T-helper 1 cell treated with Interleukin-12 subunit alpha and Interleukin-12 subunit beta and Interleukin-4 antibody, amounts not matched to agents 30 ng/mL and 1 ng/mL, for 36 hours (primary cell): ENCODE measurements at regions not wholly inside any gene's neighbourhood (a gene's known extent, or its start where the extent isn't known, plus 50 kb on each side); places are given as distances from the start of the nearest gene placed in this dataset.

Experiments
- intact Hi-C: fragments of 100-400 bp; cut with micrococcal nuclease; formaldehyde crosslinking; loops from one replicate; pipeline ENCODE4 v1.15.1; 2024

GRCh38 chr2:6589150-6589549 lies 276.6 kb downstream of the CMPK2 start:
- intact Hi-C loops, result no loop called here

- intact Hi-C loops, result no loop called here
Measured at GRCh38 chr2:6590442-6590841, 275.3 kb downstream of the CMPK2 start.

GRCh38 chr2:6602471-6602870 lies 263.2 kb downstream of the CMPK2 start:
- intact Hi-C loops, result no loop called here

- intact Hi-C loops, result no loop called here
Measured at GRCh38 chr2:6605836-6606505, 259.7 kb downstream of the CMPK2 start.

- intact Hi-C loops, result no loop called here
Measured at GRCh38 chr2:6617794-6618193, 247.9 kb downstream of the CMPK2 start.

GRCh38 chr2:6618201-6618600 lies 247.5 kb downstream of the CMPK2 start:
- intact Hi-C loops, result no loop called here

GRCh38 chr2:6623746-6624145 lies 242.0 kb downstream of the CMPK2 start:
- intact Hi-C loops, result no loop called here

- intact Hi-C loops, result no loop called here
Measured at GRCh38 chr2:6626401-6627012, 239.2 kb downstream of the CMPK2 start.

GRCh38 chr2:6627316-6627715 lies 238.4 kb downstream of the CMPK2 start:
- intact Hi-C loops, result no loop called here

- intact Hi-C loops, result no loop called here
Measured at GRCh38 chr2:6630209-6630608, 235.5 kb downstream of the CMPK2 start.

GRCh38 chr2:6635296-6635695 lies 230.4 kb downstream of the CMPK2 start:
- intact Hi-C loops, result no loop called here

GRCh38 chr2:6637330-6637729 lies 228.4 kb downstream of the CMPK2 start:
- intact Hi-C loops, result no loop called here

GRCh38 chr2:6639929-6640620 lies 225.6 kb downstream of the CMPK2 start:
- intact Hi-C loops, result no loop called here

- intact Hi-C loops, result no loop called here
Measured at GRCh38 chr2:6640621-6641015, 225.1 kb downstream of the CMPK2 start.

- intact Hi-C loops, result no loop called here
Measured at GRCh38 chr2:6641956-6642355, 223.8 kb downstream of the CMPK2 start.

- intact Hi-C loops, result no loop called here
Measured at GRCh38 chr2:6644261-6644660, 221.4 kb downstream of the CMPK2 start.

- intact Hi-C loops, result no loop called here
Measured at GRCh38 chr2:6645004-6645403, 220.7 kb downstream of the CMPK2 start.

GRCh38 chr2:6645672-6646071 lies 220.0 kb downstream of the CMPK2 start:
- intact Hi-C loops, result no loop called here

GRCh38 chr2:6647046-6647445 lies 218.7 kb downstream of the CMPK2 start:
- intact Hi-C loops, result no loop called here

GRCh38 chr2:6648596-6649247 lies 217.0 kb downstream of the CMPK2 start:
- intact Hi-C loops, result no loop called here

- intact Hi-C loops, result no loop called here
Measured at GRCh38 chr2:6650311-6650710, 215.4 kb downstream of the CMPK2 start.

GRCh38 chr2:6652251-6652650 lies 213.5 kb downstream of the CMPK2 start:
- intact Hi-C loops, result no loop called here
